Dermis blood vessel endothelial cell (primary cell): ENCODE measurements at regions not wholly inside any gene's neighbourhood (a gene's known extent, or its start where the extent isn't known, plus 50 kb on each side); places are given as distances from the start of the nearest gene placed in this dataset.
"Not testable (repeated sequence)": the region's sequence is repeated elsewhere in the genome, so short reads cannot be mapped to it uniquely, and the experiment has no call there.

ENCODE experiments used
- DNase-seq: peaks from one replicate; pipeline ENCODE4 v3.0.0; 2010

DNA sequence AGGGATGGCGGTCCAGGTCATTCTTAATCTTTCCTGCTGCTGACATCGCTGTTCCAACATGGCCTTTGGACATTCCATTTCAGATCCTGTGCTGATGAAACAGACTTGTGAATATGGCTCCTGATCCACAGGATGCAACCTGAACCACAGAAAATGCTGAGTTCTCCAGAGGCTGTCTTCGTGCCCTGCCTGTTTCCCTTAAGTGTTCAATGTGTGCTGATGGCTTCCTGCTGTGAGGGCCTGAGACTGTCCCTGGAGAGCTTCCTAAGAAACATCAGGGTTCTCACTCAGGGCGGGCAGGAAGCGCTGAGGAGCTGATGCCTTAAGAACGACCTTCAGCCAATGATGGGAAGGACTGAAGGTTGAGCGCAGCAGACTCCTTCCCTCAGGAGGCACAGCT, 909.4 kb downstream of the UQCRFS1 start:
- no peak for DNase-seq

DNA sequence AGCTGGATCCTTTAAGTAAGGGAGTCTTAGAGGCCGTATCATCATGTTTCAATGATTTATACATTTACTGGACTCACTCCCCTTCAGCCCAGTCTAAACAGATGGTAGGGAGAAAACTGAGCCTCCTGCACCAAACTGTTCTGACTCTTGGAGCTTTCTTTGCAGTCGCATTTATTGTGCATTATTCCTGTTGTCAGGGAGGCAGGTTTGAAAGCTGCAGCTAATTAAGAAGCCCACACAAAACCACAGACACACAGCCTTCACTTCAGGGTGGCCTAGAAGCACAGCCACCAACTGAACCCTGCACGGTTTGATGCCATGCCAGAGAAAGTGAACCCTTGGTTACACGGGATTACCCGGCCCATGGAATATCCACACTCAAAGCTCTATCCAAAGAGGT, 911.0 kb downstream of the UQCRFS1 start:
- DNase-seq: no peak

DNA sequence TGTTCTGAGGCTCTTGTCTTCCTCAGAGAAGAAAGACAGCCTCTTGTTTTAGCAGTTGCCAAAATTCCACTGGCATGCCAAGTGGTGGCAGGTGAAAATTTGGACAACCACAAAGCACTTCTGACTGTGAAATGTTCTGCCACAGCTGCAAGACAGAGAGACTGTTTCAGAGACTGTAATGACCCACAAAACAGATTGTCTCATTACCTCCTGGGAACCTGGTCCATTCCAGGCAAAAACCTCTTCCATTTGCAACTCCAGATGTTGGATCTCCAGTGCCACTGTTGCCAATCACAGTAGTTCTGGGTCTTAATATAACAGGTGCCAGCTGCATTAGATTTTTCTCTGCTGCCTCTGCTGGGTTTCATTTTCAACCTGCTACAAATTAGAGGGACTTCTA, 911.5 kb downstream of the UQCRFS1 start:
- no peak for DNase-seq

DNA sequence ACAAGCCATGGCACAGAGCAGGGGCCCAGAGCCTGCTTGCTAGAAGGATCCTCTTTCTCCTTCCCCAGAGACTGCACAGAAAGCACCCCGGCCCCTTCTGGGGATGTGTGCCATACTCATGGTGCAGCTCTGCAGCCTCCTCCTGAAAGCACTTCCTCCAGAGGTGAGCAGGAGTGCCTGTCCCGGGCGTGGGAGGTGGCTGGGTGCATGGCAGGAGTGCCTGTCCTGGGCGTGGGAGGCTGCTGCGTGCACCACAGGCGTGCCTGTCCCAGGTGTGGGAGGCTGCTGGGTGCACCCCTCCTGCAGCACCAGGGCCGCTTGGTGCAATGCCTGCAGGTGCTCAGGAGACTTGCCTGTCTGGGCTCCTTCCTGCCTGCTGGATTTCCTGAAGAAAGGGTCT, 913.3 kb downstream of the UQCRFS1 start:
- DNase-seq: no peak

DNA sequence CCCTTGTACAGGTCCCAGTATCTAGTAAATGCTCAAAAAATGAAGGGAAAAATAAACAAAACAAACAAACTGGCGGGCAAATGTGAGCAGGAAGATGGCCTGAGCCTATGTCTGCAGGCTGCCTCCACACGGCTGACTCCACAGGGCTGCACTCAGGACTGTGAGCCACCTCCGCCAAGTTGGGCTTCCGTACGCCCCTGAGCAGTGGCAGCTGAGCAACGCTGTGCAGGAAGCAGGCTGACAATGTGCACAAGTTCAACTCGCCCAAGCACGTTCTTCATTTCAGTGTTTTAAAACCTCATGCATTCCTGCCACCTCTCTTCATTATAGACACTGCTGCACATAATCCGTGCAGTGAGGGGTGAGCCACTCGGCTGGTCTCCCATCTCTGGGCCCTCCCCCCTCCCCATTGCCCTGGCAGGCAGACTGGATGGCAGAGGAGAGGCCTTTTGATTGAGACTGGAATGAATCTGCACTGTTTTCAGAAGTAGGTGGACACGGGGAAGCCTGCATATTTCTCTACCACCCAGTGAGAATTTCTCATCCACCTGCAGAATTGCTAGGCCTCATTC, 915.3 kb downstream of the UQCRFS1 start:
- DNase-seq: no peak

DNA sequence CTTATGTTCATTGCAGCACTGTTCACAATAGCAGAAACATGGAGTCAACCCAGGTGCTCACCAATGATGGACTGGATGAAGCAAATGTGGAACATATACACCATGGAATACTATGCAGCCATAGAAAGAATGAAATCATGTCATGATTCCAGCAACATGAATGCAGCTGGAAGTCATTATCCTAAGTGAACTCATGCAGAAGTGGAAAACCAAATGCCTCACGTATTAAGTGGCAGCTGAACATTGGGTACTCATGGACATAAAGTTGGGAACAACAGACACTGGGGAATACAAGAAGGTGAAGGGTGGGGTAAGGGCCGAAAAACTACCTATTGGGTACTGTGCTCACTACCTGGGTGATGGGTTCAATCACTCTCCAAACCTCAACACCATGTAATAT, 915.9 kb downstream of the UQCRFS1 start:
- no peak for DNase-seq

DNA sequence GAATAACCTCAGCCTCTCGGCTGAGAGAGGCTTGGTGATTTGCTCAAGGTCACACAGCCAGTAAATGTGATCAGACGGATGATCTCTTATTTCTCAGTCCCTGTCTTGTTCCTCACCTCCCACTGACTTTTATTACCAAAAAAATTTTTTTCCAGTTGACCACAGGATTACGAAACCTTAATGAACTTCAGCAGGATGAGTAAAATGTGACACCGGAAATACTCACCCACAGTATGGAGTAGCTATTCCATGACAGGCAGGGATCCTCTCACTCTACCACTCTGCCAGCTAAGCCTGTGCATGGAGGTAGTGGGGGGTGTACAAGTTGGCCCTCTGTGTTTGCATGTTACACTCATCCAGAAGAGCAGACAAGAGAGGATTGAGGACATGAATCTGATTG, 916.4 kb downstream of the UQCRFS1 start:
- DNase-seq: no peak

DNA sequence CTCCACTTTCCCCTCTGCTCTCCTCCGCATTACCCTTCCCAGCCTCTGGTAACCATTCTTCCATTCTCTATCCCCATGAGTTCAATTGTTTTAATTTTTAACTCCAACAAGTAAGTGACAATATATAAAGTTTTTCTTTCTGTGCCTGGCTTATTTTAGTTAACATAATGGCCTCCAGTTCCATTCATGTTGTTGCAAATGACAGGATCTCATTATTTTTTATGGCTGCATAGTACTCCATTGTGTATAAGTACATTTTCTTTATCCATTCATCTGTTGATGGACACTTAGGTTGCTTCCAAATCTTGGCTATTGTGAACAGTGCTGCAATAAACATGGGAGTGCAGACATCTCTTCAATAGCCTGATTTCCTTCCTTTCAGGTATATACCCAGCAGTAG, 918.0 kb downstream of the UQCRFS1 start:
- not testable (repeated sequence) for DNase-seq

DNA sequence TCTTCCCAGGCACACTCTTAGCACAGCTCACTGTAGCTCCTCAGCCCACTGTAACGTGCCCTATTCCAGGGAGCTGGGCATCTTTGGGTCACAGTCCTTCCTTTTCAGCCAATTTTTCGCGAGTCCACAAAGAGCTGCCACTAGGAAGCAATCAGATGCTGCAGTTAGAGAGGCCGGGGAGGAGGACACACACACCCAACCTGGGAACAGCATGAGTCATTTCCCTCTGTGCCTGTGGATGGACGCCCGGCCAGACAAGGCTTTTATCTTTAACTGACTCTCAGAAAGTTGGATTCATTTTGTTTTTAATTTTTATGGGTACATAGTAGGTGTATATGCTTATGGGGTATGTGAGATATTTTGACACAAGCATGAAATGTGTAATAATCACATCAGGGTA, 918.6 kb downstream of the UQCRFS1 start:
- peak; percentile 45 for DNase-seq

DNA sequence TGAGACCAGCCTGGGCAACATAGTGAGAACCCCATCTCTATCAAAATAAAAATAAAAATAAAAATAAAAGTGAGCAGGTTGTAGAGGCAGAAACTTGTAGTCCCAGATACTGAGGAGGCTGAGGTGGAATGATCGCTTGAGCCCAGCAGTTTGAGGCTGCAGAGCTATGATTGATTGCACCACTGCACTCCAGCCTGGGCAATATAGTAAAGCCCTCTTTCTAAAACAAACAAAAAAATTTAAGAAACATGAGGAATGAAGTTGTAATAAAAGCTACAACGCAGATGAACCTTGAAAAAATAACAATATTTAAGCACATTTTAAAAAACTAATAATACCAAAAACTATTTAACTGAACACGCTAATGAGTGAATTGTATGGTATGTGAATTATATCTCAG, 919.3 kb downstream of the UQCRFS1 start:
- DNase-seq: no peak

DNA sequence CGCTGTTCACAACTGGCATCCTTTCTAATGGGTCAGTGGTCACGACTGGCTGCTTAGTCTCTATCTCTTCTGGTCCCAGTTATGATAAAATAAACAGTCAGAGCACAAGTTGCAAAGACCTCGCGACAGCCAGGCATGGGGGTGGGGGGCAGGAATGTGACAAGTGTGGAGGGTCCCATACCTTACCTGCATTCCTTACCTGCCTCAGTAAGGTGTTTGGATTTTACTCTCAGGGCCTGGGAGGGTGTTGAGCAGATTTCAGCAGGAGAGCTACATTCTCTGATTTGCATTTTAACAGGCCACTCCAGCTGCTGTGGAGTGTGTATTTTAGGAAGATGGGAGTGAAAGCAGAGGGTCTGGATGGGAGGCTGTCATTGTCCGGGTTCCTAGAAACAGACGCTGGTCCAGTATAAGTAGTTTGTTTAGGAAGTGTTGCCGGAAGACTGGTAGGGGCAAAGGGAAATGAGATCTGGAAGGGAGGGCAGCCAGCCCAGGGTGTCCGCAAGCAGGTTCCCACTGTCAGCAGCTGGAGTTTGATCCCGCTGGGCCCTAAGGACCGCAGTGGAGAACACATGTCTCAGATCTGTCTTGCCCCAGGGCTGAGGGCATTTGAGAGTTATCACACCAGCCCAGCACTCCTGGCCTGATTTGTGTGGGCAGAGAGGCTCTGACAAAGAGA, 920.0 kb downstream of the UQCRFS1 start:
- peak; percentile 26 for DNase-seq

DNA sequence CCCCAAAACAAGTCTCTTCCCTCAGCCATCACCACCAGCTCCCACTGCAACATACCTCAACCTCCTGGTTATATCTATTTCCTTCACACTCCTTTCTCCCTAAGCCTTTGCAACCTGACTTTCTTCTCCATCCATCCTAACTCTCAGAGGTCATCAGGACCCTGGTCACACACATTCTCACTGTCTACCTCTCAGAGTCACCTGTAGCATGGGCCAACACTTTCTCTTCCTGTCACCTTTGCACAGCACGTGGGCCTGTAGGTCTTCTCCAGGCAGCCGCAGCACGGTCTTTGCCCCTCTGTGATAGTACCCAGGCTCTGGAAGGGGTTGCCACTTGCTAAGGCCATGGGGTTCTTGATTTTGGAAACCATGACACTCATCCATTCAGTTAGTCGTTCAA, 921.1 kb downstream of the UQCRFS1 start:
- no peak for DNase-seq

DNA sequence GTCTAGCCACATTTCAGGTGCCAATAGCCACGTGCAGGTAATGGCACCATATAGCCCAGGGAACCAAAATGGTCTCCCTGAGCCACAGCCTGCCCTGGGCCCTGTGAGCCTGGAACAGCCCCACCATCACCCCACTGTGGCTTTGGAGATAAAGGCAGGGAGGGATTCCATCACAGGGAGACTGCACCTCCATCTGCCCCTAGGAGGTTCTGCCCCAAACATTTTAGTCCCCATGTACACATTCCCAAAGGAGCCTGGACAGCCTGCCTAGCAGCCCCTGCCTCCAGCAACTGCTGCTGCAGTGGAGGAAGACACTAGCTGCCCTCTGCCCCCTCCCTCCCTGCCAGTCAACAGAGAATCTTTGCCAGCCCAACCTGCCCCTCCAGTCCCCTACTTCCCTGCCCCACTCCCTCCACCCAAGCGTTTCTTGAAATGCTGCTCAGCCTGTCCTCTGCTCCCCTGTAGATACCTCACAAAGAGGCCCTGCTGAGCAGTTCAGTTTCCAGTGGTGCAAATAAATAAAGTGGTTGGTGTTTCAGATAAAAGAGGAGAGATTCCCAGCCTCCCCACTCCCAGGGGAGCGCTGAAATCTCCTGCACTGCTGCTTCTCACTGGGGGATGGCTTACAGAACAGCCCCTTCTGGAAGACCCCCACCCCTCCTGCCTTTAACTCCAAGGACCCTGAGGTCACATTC, 921.8 kb downstream of the UQCRFS1 start:
- DNase-seq: no peak

DNA sequence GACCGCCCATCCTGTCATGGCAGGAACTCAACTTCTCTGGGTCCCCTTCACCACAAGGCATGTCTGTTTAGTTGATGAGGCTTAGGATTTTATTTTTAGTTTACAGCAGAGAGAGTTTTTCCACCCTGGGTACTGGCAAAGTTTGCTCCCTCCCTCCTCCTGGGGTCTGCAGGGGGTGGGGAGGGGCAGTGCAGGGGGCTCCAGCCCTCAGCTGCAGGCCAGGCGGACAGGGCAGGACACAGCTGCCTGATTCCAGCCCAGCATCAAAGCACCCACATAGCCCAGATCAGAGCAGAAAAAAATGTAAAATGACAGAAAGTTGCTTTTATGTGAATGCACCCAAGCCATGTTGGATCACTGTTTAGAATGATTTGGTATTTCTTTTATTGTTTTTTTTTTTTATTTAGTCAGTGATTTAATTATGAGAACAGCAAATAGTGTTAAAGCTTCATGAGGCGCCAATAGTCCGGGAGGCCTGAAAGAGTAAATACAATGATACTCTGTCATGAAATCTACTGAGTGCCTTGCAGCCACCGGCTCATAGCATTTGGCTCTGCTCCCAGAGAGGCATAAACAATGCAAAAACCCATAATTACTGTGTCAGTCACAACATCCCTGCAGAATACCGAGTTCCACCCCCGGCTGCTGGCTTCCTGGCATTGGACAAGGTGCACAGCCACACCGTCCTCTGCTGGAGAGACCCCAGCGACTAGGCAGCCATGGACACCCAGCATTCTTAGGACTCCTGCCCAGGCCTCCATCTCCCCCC, 923.5 kb downstream of the UQCRFS1 start:
- peak; percentile 54 for DNase-seq

DNA sequence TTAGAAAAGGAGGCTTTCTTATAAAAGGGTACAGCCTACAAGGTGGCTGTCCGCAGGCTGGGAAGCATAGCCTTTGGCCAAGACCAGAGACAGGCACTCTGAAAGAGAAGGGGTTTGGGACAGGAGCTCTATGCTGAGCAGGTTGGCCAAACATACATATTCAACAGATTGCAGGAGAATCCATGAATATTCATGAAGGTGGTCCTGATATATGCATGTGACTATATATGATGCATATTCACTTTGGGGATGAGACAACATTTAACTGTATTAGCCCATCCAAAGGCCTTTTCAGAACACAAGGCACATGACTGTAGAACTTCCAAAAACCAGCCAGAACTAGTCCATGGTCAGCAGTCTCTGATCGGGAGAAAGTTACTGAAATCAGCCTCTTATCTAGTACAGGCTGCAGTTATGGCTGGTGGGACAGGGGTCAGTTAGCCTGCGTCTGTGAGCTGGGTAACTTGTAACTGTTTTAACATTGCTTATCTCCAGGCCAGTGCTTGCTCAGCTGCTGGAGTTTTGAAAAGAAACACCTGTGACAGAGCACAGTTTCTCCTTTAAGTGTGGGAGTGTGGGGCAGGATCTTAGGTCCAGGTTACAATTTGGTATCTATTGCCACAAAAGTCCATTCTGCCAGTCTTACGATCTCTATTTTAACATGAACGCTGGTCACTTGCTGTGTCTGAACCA, 924.2 kb downstream of the UQCRFS1 start:
- no peak for DNase-seq

DNA sequence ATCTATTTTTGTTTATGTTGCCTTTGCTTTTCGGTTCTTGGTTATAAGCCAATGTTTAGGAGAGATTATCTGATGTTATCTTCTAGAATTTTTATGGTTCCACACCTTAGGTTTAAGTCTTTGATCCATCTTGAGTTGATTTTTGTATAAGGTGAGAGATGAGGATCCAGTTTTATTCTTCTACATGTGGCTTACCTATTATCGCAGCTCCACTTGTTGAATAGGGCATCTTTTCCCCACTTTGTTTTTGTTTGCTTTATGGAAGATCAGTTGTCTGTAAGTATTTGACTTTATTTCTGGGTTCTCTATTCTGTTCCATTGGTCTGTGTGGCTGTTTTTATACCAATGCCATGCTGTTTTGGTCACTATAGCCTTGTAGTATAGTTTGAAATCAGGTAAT, 927.0 kb downstream of the UQCRFS1 start:
- DNase-seq: no peak

DNA sequence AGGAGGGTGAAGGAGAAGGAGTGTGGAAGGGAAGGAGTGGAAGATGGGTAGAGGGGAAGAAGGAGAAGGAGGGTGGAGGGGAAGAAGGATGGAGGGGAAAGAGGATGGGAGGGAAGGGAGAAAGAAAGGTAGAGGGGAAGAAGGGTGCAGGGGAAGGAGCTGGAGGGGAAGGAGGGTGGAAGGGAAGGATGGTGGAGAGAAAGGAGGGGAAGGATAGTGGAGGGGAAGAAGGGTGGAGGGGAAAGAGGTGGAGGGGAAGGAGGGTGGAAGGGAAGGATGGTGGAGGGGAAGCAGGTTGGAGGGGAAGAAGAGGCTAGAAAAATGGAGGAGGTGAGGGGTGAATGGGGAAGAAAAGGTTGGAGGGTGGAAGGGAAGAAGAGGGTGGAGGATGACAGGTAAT, 927.9 kb downstream of the UQCRFS1 start:
- no peak for DNase-seq

DNA sequence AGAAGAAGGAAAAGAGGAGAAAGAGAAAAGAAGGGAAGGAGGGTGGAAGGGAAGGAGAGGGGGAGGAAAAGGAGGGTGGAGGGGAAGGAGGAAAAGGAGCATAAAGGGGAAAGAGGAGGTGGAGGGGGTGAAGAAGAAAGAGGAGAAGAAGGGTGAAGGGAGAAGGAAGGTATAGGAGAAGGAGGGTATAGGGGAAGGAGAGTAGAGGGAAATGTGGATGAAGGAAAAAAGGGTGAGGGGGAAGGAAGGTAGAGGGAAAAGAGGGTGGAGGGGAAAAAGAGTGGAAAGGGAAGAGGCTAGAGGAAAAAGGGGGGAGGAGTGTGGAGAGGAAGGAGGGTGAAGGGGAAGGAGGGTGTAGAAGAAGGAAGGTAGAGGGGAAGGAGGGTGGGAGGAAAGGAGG, 928.6 kb downstream of the UQCRFS1 start:
- DNase-seq: no peak

DNA sequence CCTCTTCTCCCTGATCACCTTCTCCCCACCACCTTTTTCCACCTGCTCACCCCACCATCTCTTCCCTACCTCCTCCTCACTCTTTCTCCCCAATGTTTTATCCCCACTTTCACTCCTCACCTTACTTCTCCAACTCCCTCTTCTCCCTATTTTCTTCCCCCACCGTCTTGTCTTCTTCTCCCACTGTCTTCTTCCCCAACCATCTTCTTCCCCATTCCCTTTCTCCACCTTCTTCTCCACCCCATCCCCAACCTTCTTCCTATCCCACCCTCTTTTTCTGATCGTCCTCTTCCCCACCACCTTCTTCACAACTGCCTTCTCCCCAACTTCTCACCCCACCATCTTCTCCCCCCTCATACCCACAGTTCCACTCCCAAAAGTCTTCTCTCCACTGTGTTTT, 929.4 kb downstream of the UQCRFS1 start:
- DNase-seq: no peak

DNA sequence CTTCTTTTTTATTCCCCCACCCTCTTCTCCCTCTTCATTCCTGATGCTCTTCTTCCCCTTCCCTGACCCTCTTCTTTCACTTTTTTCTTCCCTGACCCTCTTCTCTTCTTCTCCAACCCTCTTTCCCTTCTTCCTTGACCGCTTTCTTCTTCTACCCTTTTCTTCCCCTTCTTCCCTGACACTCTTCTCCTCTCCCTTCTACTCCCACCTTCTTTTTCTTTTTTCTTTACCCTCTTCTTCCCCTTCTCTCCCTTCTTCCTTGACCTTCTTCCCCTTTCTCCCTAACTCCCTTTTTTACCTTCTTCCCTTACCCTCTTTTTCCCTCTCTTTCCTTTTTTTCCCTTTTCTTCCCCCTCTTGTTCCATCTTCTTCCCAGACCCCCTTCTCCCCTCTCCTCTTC, 931.3 kb downstream of the UQCRFS1 start:
- no peak for DNase-seq

DNA sequence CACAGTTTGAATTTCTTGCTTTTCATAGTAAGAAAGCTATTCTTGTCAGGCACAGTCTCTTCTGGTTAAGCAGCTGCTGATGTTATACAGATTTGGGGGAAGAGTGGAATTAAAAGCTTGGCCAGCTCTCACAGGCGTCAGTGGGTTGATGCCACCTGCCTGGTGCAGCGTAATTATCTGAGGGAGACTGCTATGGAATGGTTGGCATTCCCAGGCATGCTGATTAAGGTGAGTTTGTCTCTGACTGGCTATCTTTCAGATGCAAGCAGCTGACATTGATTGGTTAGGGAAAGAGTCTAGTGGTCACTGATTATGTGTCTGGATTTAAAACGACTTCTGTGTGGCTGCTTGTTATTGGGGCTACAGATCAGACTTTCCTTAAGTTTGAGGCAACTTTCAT, 948.4 kb downstream of the UQCRFS1 start:
- no peak for DNase-seq

DNA sequence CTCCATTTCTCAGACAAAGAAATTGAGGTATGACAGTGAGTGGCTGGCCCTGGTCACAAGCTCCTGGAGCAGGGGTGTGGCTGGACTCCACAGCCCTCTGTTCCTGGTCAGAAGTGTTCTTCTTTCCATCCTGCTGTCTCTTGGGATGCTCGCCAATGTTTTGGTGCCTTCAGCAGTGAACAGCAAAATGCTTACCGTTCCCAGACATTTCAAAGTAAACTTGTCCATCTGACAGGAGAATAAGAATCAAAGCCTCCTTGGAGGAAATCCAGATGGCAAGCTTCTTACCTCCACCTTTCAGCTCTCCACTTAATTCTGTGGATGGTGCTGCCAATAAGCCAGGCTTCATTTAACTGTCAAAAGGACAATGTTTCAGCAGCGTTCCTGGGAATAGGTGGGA, 954.1 kb downstream of the UQCRFS1 start:
- DNase-seq: no peak

DNA sequence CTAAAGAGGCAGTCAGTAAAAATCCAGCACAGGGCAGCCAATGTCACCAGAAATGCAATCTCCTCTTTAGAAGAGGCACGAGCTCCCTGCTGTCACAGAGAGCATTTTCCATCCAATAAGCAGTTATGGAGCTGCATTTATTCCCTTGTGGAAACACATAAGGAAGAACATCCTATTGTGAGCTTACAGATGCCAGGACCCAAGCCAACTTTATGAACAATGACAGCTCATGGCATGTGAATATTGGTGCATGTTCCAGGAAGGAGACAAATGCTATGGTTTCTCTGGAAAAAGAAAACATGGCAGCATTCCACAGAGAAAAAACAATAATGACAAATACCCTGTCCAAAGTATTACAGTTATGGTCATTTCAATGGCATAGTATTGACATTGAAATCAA, 955.6 kb downstream of the UQCRFS1 start:
- peak; percentile 14 for DNase-seq
